Upper lobe of right lung (tissue), 1 donor: ENCODE measurements at regions not wholly inside any gene's neighbourhood (a gene's known extent, or its start where the extent isn't known, plus 50 kb on each side); places are given as distances from the start of the nearest gene placed in this dataset.
"Not testable (repeated sequence)": the region's sequence is repeated elsewhere in the genome, so short reads cannot be mapped to it uniquely, and the experiment has no call there.

Source experiments
- ATAC-seq: fragments of 200-7000 bp; cut with Tn5 transposase; one replicate; pipeline ENCODE4 v1.9.1; 2020; ENCODE audit warnings: mild to moderate bottlenecking, moderate library complexity
- DNase-seq: peaks from one replicate; pipeline ENCODE4 v3.0.0-alpha.2; 2020
- H3K27ac ChIP-seq: fragments of 200-600 bp; one replicate; pipeline ENCODE4 v1.8.0; 2022
- H3K27me3 ChIP-seq: fragments of 200-600 bp; one replicate; pipeline ENCODE4 v1.8.0; 2022; ENCODE audit warnings: mild to moderate bottlenecking
- H3K36me3 ChIP-seq: fragments of 200-600 bp; one replicate; pipeline ENCODE4 v1.8.0; 2022
- H3K4me1 ChIP-seq: fragments of 200-600 bp; one replicate; pipeline ENCODE4 v1.8.0; 2022
- H3K4me3 ChIP-seq: fragments of 200-600 bp; one replicate; pipeline ENCODE4 v1.8.0; 2022; ENCODE audit warnings: mild to moderate bottlenecking
- H3K9me3 ChIP-seq: fragments of 200-600 bp; one replicate; pipeline ENCODE4 v1.8.0; 2022
- intact Hi-C: fragments of 100-400 bp; cut with DNase I; formaldehyde crosslinking; loops from one replicate; pipeline ENCODE4 v1.11.0; 2022
- TF ChIP-seq, protein P1 (sequence below): fragments of 200-600 bp; IDR thresholded peaks from one replicate; pipeline ENCODE4 v1.8.0; 2022; ENCODE audit warnings: antibody characterized with exemption
- donor health status: DM: no; HTN: yes; CAD: no; lungs with severe emphysema.

GRCh38 chr12:89267404-89267803 is 84.9 kb downstream of the DUSP6 start:
- no peak overlapping the region for H3K27ac ChIP-seq
- DNase-seq (no peak), ATAC-seq (no peak)
- H3K27me3 ChIP-seq, result no peaks in the 10 kb centered on the region
- H3K4me1 ChIP-seq, result no peaks in the 10 kb centered on the region
- intact Hi-C loops, result no loop called here
- H3K4me3 ChIP-seq, result no peak overlapping the region
- no peaks in the 10 kb centered on the region for H3K36me3 ChIP-seq
- H3K9me3 ChIP-seq, result no peaks in the 10 kb centered on the region
- TF ChIP-seq, protein P1, sequence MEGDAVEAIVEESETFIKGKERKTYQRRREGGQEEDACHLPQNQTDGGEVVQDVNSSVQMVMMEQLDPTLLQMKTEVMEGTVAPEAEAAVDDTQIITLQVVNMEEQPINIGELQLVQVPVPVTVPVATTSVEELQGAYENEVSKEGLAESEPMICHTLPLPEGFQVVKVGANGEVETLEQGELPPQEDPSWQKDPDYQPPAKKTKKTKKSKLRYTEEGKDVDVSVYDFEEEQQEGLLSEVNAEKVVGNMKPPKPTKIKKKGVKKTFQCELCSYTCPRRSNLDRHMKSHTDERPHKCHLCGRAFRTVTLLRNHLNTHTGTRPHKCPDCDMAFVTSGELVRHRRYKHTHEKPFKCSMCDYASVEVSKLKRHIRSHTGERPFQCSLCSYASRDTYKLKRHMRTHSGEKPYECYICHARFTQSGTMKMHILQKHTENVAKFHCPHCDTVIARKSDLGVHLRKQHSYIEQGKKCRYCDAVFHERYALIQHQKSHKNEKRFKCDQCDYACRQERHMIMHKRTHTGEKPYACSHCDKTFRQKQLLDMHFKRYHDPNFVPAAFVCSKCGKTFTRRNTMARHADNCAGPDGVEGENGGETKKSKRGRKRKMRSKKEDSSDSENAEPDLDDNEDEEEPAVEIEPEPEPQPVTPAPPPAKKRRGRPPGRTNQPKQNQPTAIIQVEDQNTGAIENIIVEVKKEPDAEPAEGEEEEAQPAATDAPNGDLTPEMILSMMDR, result no peak

DNA sequence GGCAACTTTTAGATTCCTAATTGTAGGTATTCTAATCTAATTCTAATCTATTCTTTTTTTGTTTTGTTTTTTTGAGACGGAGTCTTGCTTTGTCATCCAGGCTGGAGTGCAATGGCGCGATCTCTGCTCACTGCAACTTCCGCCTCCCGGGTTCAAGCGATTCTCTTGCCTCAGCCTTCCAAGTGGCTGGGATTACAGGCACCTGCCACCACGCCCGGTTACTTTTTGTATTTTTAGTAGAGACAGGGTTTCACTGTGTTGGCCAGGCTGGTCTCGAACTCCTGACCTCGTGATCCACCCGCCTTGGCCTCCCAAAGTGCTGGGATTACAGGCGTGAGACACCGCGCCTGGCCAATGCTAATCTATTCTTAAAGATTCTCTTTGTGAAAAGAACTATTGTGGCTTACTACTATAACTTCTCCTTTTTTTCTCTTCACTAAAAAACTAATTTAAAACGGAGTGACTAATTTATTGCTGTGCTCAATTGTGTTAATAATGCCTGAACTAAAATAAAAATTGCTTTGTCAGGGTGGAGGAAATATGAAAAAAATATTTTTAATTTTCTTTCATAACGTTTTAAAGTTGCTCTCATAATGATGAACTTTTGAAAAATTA is 85.6 kb downstream of the DUSP6 start:
- H3K4me1 ChIP-seq, H3K9me3 ChIP-seq, H3K27ac ChIP-seq, H3K4me3 ChIP-seq, H3K36me3 ChIP-seq, ATAC-seq, intact Hi-C loops, H3K27me3 ChIP-seq, DNase-seq: not testable (repeated sequence)

DNA sequence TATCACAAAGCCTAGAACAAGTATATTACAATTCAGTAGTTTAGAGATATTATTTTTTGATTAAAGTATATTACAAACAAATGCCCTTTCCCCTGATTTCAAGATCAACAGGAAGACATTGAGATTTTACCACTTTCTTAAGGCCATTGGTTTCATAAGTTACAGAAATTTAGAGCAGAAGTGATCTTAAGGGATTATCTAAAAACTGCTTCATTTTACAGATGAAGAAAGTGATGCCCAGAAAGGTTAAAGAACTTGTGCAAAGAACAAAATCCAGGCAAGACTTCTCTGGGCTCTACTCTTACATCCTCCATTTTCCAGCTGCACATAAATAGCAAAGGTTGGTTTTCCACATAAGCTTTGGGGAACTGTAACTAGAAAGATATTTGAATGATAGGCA is 87.5 kb downstream of the DUSP6 start:
- intact Hi-C loops, result no loop called here
- Histone ChIP-seq H3K4me3 (no peak overlapping the region), H3K27ac (no peak overlapping the region), H3K4me1 (no peaks in the 10 kb centered on the region), H3K36me3 (no peaks in the 10 kb centered on the region), H3K9me3 (no peaks in the 10 kb centered on the region), H3K27me3 (no peaks in the 10 kb centered on the region)
- ATAC-seq (no peak), DNase-seq (no peak)
- TF ChIP-seq, protein P1, result no peak

GRCh38 chr12:89263900-89264299 is 88.4 kb downstream of the DUSP6 start:
- intact Hi-C loops, result no loop called here

DNA sequence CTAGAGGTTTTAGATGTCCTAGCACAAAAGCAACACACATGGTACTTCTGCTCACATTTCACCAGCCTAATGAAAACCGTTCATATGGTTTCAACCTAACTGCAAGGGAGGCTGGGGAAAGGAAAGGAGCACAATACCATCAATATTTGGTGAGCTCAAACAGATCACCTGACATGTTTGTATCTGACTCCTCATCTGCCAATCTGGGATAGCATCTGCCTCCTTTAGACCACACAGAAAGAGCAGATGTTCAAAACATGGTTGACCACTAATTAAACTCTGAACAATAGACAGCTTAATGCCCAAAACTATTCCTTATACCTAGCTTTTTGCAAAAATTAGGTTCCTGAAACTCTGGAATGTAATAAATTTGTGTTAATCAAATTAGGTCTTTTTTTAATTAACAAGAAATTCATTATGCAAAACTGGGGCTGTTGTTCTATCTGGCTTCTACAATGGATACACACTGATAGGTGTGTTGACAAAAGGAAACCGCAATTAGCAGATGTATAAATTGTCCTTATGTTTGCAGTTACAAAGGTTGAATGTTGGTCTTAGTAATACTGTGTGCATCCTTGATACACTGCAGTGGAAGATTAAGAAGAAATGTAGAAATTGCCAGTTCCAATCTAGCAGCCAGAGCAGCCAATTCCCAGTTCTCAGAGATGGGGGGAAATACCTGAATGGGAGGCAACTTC is 89.3 kb downstream of the DUSP6 start:
- H3K27ac ChIP-seq, result no peak overlapping the region
- no peaks in the 10 kb centered on the region for H3K4me1 ChIP-seq
- no peaks in the 10 kb centered on the region for H3K9me3 ChIP-seq
- TF ChIP-seq, protein P1, result no peak
- H3K27me3 ChIP-seq, result no peaks in the 10 kb centered on the region
- intact Hi-C loops, result no loop called here
- no peaks in the 10 kb centered on the region for H3K36me3 ChIP-seq
- ATAC-seq, result no peak
- DNase-seq, result no peak
- H3K4me3 ChIP-seq, result no peak overlapping the region

More at GRCh38 chr12:89263900-89264299, 88.4 kb downstream of the DUSP6 start:
- TF ChIP-seq, protein P1, result no peak
- no peaks in the 10 kb centered on the region for H3K4me1 ChIP-seq
- H3K4me3 ChIP-seq, result no peak overlapping the region
- no peaks in the 10 kb centered on the region for H3K36me3 ChIP-seq
- H3K27ac ChIP-seq, result no peak overlapping the region
- DNase-seq, result no peak
- no peak for ATAC-seq
- no peaks in the 10 kb centered on the region for H3K27me3 ChIP-seq
- H3K9me3 ChIP-seq, result no peaks in the 10 kb centered on the region

- Histone ChIP-seq H3K27me3 (no peaks in the 10 kb centered on the region), H3K9me3 (no peaks in the 10 kb centered on the region), H3K36me3 (no peaks in the 10 kb centered on the region), H3K4me3 (no peak overlapping the region), H3K27ac (no peak overlapping the region), H3K4me1 (no peaks in the 10 kb centered on the region)
- TF ChIP-seq, protein P1, result no peak
- intact Hi-C loops, result no loop called here
- DNase-seq (no peak), ATAC-seq (no peak)
These were observed 90.3 kb downstream of the DUSP6 start for GRCh38 chr12:89261982-89262381.
